Renal cortex interstitium (tissue), 11 donors: ENCODE measurements at regions not wholly inside any gene's neighbourhood (a gene's known extent, or its start where the extent isn't known, plus 50 kb on each side); places are given as distances from the start of the nearest gene placed in this dataset.
"Not testable (repeated sequence)": the region's sequence is repeated elsewhere in the genome, so short reads cannot be mapped to it uniquely, and the experiment has no call there.

ENCODE experiments used
- DNase-seq, 11 donors: peaks; one replicate each; pipeline ENCODE4 v3.0.0-alpha.2; 2013; ENCODE audit warnings: low read depth in 9 of 11, low spot score in 4 of 11; ENCODE audit errors: extremely low read depth in 1 of 11

DNA sequence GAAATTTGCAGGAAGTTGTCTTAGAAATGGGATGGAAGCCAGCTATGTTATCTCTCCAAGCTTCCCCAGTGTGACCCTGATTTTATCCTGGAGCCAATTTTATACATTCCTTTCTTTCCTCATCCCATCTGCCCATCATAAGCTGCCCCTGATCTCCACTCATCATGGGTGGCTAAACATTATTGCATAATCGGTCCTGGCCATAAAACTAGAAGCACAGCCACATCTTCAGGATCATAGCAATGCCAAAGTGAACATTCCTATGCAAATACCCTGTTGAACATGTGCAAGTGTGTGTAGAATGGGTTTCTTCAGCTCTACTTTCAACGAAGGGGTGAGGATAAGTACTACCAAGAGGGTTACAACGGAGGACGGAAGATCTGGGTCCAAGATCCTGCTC is 50.6 kb upstream of the COG2 start:
- DNase-seq: no peak

DNA sequence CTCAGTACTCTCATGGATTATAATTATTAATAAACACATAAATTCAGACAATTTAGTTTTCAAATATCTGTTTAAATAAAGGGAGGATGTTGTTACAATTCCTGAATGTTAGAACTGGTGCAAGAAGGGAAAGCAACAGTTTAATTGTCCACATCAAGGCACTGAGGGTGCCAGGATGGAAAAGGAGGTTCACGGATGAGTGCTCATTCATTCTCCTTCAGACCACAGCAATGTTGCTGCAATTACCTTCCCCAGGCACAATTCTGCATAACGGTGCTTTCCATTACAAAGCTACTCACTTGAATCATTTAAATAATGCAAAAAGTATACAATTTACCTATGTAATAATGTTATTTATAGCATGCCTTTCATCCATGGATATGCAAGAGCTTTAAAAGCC is 52.3 kb upstream of the COG2 start:
- DNase-seq: no peak

GRCh38 chr1:230588323-230588746 is 53.9 kb upstream of the COG2 start:
- no peak for DNase-seq

GRCh38 chr1:230587061-230587460 is 55.2 kb upstream of the COG2 start:
- no peak for DNase-seq

DNA sequence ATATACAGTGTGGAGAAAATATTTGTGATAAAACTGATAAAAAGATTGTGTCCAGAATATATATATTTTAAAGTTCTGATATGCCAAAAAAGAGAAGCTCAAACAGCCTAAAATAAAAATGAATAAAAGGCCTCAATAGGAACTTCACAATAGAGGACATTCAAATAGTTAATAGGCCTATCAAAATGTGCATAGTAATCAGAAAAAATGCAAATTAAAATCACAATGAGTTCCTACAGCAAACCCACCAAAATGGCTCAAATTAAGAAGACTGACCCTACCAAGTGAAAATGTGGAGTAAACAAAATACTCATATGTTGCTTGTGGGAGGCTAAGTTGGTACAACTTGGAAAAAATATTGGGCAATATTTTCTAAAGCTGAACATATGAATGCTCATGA is 57.6 kb upstream of the COG2 start:
- no peak for DNase-seq

- no peak for DNase-seq
Measured at GRCh38 chr1:230581446-230582079, 60.7 kb upstream of the COG2 start.

DNA sequence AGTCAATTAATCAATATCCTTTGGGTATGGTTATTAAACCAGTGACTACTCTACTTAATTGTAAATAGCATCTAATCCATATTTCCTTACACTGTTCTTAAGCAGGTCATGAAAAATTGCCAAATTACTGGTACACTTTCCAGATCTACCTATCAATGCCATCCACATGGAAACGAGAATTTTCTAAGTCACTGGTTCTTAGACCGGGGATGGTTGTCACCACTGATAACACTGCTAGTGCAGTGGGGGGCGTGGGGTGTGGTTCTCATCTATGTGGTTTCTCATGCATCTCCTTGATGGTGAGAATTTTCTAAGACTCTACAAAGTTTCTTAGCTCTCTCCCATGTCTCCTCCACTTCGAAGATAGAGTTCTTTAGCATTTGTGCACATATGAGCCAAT is 63.7 kb upstream of the COG2 start:
- no peak for DNase-seq

DNA sequence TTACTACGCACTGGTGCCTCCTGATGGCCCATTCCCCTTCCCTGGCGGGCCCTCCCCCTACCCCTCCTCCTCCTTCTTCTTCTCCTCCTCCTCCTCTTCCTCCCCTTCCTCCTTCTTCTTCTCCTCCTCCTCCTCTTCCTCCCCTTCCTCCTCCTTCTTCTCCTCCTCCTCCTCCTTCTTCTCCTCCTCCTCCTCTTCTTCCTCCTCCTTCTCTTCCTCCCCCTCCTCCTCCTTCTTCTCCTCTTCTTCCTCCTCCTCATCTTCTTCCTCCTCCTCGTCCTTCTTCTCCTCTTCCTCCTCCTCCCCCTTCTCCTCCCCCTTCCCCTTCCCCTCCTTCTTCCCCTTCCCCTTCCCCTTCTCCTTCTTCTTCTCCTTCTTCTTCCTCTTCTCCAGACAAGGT is 64.7 kb upstream of the COG2 start:
- no peak for DNase-seq

DNA sequence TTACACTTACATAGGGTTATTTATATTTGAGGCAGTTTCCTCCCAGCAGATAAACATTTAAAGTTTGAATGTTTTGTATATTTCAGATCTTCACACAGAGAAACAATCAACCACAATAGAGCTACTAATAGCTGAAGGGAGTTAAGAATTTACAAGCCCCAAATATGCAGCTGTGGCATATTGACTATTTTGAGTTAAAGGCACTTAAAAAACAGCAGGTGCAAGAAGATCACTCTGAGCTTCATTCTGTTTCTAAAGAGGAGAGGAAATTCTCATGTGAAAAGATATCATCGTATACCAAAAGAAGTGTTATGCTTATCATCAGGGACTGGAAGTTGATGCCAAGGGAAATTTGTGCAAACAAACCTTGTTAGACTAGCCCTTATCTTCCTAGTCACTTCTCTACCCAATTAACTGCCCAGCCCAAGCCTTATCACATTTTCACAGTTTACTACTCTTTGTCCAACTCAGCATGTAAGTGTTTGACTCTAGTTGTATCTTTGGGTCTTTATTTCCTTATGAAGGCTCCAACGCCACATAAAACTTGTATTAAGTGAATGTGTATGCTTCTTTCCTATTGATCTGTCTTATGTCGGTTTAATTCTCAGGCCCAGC is 66.3 kb upstream of the COG2 start:
- DNase-seq: no peak

GRCh38 chr1:230574502-230574901 is 67.8 kb upstream of the COG2 start:
- DNase-seq: no peak

DNA sequence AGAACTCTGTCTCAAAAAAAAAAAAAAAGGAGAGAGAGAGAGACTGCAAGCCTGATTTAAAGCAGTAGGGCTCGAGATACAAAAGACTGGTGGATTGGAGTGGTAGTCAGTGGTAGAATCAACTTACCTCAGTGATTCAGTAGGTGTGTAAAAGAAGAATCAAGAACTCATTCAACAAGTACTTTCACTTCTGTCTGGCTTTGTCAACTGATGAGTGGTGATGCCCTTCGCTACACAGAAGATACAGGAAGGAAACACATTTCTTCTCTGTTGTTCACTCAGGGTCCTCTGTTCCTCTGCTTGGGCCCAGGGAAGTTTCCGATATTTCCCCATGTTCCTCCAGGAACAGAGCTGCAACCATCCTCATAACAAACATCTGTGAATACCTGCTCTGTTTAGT is 68.6 kb upstream of the COG2 start:
- no peak for DNase-seq

DNA sequence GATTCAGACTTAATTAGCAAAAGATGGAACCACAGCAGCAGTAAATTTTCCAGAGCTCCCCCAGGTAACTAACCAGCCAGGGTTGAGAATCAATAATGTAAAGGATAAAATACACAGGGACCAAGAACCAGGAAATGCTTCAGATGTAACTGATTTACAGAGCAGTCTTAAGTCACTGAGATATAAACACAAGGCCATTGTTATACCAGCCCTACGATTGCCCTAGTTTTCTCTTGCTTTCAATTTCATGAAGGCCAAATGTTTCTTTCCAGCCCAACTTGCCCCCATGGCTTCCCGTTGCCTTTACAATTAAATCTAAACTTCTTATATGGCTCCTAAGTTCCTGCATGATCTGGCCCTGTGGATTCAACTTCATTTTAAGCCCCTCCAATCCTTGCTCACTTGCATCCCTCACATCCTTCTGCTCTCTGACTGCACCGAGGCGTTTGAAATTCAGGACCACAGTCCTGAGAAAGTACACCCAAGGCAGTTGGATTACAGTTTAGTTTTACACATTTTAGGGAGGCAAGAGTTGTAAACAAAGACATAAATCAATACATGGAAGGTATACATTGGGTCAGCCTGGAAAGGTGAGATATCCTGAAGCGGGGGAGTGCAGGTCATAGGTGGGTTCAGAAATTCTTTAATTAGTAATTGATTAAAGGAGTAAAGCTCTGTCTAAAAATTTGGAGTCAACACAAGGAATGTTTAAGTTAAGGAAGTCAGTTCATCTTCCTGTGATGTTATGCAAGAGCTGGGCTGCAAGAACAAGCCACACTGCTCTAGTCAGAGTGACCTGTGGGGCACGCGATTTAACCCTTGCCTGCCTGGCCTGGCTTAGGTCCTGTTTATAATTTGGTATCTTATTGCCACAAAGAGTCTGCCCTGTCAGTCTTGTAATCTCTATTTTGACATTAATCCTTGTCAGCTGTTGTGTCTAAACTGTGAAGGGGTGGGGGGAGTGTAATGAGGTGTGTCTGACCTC is 69.9 kb upstream of the COG2 start:
- peak in 10 of 11 donors; percentile 21 to 57 (median 45) for DNase-seq

GRCh38 chr1:230570724-230571360 is 71.4 kb upstream of the COG2 start:
- DNase-seq: no peak

DNA sequence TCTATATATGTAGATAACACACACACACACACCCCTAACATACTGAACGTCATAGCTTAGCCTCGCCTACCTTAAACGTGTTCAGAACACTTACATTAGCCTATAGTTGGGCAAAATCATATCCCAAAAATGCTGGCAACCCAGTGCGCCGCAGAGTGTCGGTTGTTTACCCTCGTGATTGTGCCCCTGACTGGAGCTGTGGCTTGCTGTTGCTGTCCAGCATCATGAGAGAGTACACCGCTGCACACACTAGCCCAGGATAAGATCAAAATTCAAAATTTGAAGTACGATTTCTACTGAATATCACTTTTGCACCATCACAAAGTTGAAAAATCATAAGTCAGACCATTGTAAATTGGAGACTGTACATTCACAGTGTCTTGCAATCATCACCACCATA is 73.1 kb upstream of the COG2 start:
- no peak for DNase-seq

- DNase-seq: no peak
Measured at GRCh38 chr1:230568676-230569075, 73.6 kb upstream of the COG2 start.

- DNase-seq: no peak
Measured at GRCh38 chr1:230568008-230568407, 74.3 kb upstream of the COG2 start.

DNA sequence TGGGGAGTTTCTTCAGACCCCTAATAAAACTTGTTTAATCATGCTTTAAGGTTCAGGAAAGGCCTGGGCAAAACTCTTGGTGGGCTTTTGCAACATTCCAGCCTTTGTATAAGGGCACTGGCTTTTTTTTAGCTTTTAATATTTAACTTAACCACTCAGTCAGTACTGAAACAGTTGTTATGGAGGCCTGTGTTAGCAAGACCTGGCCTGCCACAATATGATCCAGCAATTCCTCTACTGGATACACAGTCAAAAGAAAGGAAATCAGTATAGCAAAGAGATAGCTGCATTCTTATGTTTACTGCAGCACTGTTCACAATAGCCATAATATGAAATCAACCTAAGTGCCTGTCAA is 75.1 kb upstream of the COG2 start:
- no peak for DNase-seq

DNA sequence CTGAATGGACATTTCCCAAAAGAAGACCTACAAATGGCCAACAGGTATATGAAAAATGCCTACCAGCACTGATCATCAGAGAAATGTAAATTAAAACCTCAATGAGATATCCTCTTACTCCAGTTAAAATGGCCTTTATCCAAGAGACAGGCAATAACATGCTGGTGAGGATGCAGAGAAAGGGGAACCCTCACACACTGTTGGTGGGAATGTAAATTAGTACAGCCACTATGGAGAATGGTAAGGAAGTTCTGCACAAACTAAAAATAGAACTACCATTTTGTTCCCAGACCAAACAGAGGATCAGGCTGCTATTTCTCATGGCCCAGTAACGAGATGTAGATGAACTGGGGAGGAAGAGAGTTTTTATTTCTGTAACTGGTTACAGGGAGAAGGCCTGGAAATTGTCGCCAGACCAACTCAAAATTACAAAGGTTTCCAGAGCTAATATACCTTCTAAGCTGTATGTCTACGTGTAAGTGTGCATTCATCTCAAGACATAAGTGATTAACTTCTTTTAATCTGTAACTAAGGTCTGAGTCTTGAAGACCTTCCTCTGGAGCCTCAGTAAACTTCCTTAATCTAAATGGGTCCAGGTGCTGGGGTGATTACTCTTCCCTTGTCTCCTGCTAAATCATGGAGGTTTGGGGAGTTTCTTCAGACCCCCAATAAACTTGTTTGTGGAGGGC is 75.6 kb upstream of the COG2 start:
- not testable (repeated sequence) for DNase-seq

DNA sequence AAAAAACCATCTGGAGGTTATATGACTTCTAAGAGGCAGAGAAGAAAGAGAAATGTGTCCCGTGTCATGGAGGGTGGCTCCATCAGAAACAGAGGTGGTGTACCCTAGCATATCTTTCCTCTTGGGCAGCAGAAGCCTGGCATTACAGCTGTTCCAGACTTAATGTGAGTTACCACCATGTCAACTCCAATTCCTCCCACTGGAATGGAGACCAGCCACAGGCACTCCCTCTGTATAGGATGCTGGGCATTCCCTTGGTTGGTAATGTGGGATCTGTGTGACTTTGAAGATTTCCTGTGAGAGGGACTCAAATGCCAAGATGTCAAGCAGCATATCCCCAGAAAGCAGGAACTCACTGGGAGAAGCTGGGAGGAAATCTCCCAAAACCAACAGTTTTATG is 77.1 kb upstream of the COG2 start:
- DNase-seq: no peak
